ENCODE measurements at regions not wholly inside any gene's neighbourhood (a gene's known extent, or its start where the extent isn't known, plus 50 kb on each side); places are given as distances from the start of the nearest gene placed in this dataset.
"Not testable (repeated sequence)": the region's sequence is repeated elsewhere in the genome, so short reads cannot be mapped to it uniquely, and the experiment has no call there.

GRCh38 chr2:39998617-39999016 is 219.6 kb upstream of the THUMPD2 start:
- no peak for DNase-seq (ENCODE audit: low read depth, low spot score)

- no peak for DNase-seq (ENCODE audit: low read depth, low spot score)
These were observed 217.6 kb upstream of the THUMPD2 start for GRCh38 chr2:39996653-39997080.

GRCh38 chr2:39995005-39995737 is 216.1 kb upstream of the THUMPD2 start:
- no peak for DNase-seq (ENCODE audit: low read depth, low spot score)

DNA sequence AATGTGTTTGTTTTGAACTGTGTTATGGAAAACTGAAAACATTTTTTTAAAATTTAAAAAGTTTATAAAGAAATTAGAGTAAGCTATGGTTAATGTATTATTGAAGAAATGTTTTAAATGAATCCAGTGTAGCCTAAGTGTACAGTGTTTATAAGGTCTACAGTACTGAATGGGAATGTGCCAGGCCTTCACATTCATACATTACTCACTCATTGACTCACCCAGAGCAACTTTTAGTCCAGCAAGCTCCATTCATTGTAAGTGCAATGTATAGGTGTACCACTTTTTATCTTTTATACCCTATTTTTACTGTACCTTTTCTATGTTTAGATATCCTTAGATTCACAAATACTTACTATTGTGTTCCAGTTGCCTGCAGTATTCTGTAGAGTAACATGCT is 215.1 kb upstream of the THUMPD2 start:
- DNase-seq (ENCODE audit: low read depth, low spot score), result no peak

GRCh38 chr2:39991298-39991697 is 212.2 kb upstream of the THUMPD2 start:
- DNase-seq (ENCODE audit: low read depth, low spot score), result no peak

- DNase-seq (ENCODE audit: low read depth, low spot score), result no peak
These were observed 211.4 kb upstream of the THUMPD2 start for GRCh38 chr2:39990335-39990900.

GRCh38 chr2:39989888-39990287 is 210.8 kb upstream of the THUMPD2 start:
- no peak for DNase-seq (ENCODE audit: low read depth, low spot score)

DNA sequence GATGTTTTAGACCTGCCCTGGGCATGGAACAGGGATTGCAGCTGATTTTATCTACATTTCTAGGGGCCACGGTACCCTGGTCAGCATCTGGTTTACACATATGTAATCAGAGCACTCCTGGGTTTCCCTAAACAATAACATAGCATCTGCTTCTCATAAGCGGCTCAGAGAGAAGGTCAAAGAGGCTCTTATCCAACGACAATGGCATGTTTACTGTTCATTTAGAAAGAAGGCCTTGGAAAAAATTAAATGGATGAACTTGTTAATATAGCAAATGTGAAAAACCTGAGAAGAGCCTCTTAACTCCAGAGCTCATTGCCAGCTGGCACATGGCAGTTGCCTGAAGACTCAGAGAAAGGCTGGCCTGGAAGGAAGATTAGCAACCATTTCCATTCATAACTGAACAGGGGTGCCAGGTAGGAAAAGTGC is 202.8 kb upstream of the THUMPD2 start:
- DNase-seq (ENCODE audit: low read depth, low spot score), result no peak

GRCh38 chr2:39975476-39976020 is 196.5 kb upstream of the THUMPD2 start:
- DNase-seq (ENCODE audit: low read depth, low spot score), result no peak

DNA sequence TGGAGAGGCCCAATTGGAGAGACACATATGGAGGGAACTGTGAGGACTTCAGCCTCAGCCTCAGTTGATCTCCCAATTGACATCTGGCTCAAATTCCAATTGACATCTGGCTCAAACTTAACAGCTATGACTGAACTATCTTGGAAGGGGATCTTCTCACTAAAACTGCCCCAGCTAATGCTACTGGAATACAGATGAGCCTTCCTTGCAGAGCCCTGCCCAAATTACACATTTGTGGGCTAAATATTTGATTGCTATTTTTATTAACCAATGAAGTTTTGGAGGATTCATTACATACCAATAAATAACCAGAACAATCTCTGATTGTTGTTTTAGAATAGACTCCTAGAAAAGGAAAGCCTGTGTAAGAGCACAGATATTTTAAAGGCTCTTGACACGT is 189.0 kb upstream of the THUMPD2 start:
- DNase-seq (ENCODE audit: low read depth, low spot score), result no peak

- DNase-seq (ENCODE audit: low read depth, low spot score), result not testable (repeated sequence)
These were observed 181.6 kb upstream of the THUMPD2 start for GRCh38 chr2:39960681-39961080.

DNA sequence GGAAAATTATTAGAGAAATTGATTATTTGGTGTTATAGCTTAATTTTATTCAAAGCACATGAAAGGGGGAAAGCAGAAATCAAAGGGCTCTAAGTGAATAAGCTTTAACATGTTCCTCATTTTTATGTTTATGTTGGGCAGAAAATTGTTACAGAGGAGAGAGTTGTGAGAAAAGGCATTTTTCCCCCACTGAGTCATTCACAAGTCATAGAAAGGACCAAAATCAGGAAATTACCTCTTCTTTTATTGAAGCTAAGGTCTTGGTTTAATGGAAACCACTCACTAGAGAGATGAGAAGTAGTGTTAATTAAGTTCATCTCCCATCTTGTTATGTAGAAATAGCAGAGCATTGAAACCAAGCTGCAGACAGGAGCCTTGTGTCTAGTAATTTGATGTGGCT is 175.3 kb upstream of the THUMPD2 start:
- DNase-seq (ENCODE audit: low read depth, low spot score), result no peak

GRCh38 chr2:39949131-39949530 is 170.1 kb upstream of the THUMPD2 start:
- no peak for DNase-seq (ENCODE audit: low read depth, low spot score)

- no peak for DNase-seq (ENCODE audit: low read depth, low spot score)
These were observed 169.1 kb upstream of the THUMPD2 start for GRCh38 chr2:39948016-39948719.

GRCh38 chr2:39947294-39948015 is 168.4 kb upstream of the THUMPD2 start:
- DNase-seq (ENCODE audit: low read depth, low spot score), result no peak

GRCh38 chr2:39942950-39943349 is 163.9 kb upstream of the THUMPD2 start:
- no peak for DNase-seq (ENCODE audit: low read depth, low spot score)

- no peak for DNase-seq (ENCODE audit: low read depth, low spot score)
These were observed 159.2 kb upstream of the THUMPD2 start for GRCh38 chr2:39938035-39938835.

DNA sequence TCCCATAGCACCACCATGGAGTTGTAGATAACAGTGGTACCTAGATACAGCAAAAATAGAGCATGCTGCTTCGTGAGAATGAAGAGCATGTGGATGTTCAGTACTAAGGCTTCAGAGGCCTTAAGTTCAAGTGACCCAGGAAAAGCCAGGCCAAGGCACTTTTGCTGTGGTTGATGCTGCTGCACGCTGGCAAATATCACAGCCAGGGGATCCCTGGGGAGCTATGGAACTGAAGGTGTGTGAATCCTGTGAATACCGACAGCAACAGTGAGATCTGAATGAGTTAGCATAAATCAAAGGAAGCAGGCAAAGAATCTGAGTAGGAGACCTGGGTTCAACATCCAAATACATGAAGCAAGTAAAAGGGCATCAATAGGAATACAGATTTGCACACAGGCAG is 158.6 kb upstream of the THUMPD2 start:
- no peak for DNase-seq (ENCODE audit: low read depth, low spot score)

- DNase-seq (ENCODE audit: low read depth, low spot score), result no peak
These were observed 155.8 kb upstream of the THUMPD2 start for GRCh38 chr2:39934851-39935250.

DNA sequence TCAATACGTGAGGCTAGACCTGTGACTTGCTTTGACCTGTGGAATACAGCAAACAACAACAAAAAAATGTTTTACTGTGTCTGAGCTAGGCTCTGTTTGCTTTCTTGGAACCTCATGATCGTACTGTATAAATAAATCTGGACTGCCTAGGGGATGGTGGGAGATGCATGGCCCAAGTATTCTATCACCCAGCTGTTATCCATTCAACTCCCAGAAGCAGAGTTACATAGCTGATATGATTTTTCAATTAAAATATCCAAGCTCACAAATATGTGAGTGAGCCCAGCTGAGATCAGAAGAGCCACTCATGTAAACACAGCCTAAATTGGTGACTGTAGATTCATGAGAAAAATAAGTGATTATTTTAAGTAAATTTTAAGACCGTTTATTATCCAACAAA is 154.1 kb upstream of the THUMPD2 start:
- no peak for DNase-seq (ENCODE audit: low read depth, low spot score)

DNA sequence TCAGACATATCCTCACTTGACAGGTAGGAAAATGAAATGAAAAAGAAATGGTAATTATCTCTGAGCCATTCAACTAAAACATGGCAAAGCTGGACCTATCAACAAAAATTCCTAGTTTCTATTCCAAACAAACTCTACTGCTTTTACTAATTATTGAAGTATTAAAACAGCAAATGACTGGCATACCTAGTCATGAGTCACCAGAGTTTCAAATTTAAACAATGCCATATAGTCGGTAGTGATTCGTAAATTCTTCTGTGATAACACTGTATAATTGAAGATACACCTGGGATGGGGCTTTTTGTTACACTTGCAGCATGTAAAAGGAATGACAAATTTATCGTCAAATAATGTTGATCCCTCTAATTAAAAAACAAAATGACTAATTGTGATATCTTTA is 153.1 kb upstream of the THUMPD2 start:
- no peak for DNase-seq (ENCODE audit: low read depth, low spot score)
